ENCODE measurements at regions not wholly inside any gene's neighbourhood (a gene's known extent, or its start where the extent isn't known, plus 50 kb on each side); places are given as distances from the start of the nearest gene placed in this dataset.
"Not testable (repeated sequence)": the region's sequence is repeated elsewhere in the genome, so short reads cannot be mapped to it uniquely, and the experiment has no call there.

- no peak for DNase-seq (ENCODE audit: low spot score)
Observed at GRCh38 chr16:14384745-14385144, 245.3 kb downstream of the PARN start.

GRCh38 chr16:14383844-14384243, 246.2 kb downstream of the PARN start:
- DNase-seq (ENCODE audit: low spot score), result not testable (repeated sequence)

- DNase-seq (ENCODE audit: low spot score), result no peak
Observed at GRCh38 chr16:14378689-14379467, 251.2 kb downstream of the PARN start.

- peak; percentile 87 for DNase-seq (ENCODE audit: low spot score)
Observed at GRCh38 chr16:14378131-14378551, 251.9 kb downstream of the PARN start.

GRCh38 chr16:14377326-14377725, 252.7 kb downstream of the PARN start:
- DNase-seq (ENCODE audit: low spot score), result no peak

GRCh38 chr16:14375132-14375491, 254.9 kb downstream of the PARN start:
- DNase-seq (ENCODE audit: low spot score), result no peak

- DNase-seq (ENCODE audit: low spot score), result no peak
Observed at GRCh38 chr16:14374451-14375131, 255.5 kb downstream of the PARN start.

- DNase-seq (ENCODE audit: low spot score), result no peak
Observed at GRCh38 chr16:14373896-14374295, 256.2 kb downstream of the PARN start.

- no peak for DNase-seq (ENCODE audit: low spot score)
Observed at GRCh38 chr16:14373406-14373805, 256.7 kb downstream of the PARN start.

GRCh38 chr16:14372471-14372870, 257.6 kb downstream of the PARN start:
- no peak for DNase-seq (ENCODE audit: low spot score)

GRCh38 chr16:14371778-14372431, 258.2 kb downstream of the PARN start:
- DNase-seq (ENCODE audit: low spot score), result no peak

GRCh38 chr16:14370736-14371234, 259.3 kb downstream of the PARN start:
- no peak for DNase-seq (ENCODE audit: low spot score)

- no peak for DNase-seq (ENCODE audit: low spot score)
Observed at GRCh38 chr16:14369734-14370598, 260.1 kb downstream of the PARN start.

GRCh38 chr16:14368399-14368798, 261.7 kb downstream of the PARN start:
- no peak for DNase-seq (ENCODE audit: low spot score)

GRCh38 chr16:14366974-14367707, 262.9 kb downstream of the PARN start:
- DNase-seq (ENCODE audit: low spot score), result no peak

GRCh38 chr16:14366447-14366846, 263.6 kb downstream of the PARN start:
- DNase-seq (ENCODE audit: low spot score), result no peak

GRCh38 chr16:14365200-14365851, 264.7 kb downstream of the PARN start:
- DNase-seq (ENCODE audit: low spot score), result no peak

- peak; percentile 91 for DNase-seq (ENCODE audit: low spot score)
Observed at GRCh38 chr16:14364386-14365199, 265.5 kb downstream of the PARN start.

- DNase-seq (ENCODE audit: low spot score), result no peak
Observed at GRCh38 chr16:14364112-14364385, 266.0 kb downstream of the PARN start.

GRCh38 chr16:14362774-14363371, 267.2 kb downstream of the PARN start:
- no peak for DNase-seq (ENCODE audit: low spot score)
